GM18498 (cell line): ENCODE measurements at regions not wholly inside any gene's neighbourhood (a gene's known extent, or its start where the extent isn't known, plus 50 kb on each side); places are given as distances from the start of the nearest gene placed in this dataset.

Experiments used
- ATAC-seq: cut with Tn5 transposase; IDR thresholded peaks from one replicate; pipeline ENCODE4 v1.9.1; 2021; ENCODE audit warnings: mild to moderate bottlenecking, moderate library complexity; ENCODE audit not compliant: unreplicated experiment

DNA sequence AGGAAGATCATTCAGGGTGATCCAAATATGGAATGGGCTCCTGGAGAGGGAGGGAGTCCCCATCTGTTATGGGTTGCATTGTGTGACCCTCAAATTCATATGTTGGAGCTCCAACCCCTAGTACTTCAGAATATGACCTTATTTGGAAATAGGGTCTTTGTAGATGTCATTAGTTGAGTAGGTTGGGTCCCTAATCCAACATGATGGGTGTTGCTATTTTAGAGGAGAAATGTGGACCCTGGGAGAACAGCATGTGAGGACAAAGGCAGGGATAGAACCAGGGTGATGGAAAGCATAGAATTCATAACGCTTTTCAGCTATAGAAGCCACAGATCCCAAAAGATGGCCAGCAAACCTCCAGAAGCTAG, 91.5 kb upstream of the SMNDC1 start:
- no peak for ATAC-seq

DNA sequence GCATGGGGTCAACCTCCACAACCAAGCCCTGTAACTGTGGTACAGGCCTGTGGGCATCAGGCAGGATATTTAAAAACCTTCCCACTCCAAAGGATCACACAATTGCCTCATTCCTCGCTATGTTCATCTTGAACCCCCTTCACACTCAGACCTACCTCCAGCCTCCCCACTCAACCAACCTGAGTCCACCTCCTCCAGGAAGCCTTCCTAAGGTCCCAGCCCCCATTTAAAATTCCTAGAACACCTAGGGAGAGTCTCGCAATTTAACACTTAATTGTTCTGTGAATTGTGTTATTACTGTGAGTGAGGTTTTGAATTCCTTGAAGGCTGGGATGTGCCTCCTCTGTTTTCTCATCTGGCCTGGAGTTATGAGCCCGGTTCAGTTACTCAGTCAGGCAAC, 93.1 kb upstream of the SMNDC1 start:
- no peak for ATAC-seq

DNA sequence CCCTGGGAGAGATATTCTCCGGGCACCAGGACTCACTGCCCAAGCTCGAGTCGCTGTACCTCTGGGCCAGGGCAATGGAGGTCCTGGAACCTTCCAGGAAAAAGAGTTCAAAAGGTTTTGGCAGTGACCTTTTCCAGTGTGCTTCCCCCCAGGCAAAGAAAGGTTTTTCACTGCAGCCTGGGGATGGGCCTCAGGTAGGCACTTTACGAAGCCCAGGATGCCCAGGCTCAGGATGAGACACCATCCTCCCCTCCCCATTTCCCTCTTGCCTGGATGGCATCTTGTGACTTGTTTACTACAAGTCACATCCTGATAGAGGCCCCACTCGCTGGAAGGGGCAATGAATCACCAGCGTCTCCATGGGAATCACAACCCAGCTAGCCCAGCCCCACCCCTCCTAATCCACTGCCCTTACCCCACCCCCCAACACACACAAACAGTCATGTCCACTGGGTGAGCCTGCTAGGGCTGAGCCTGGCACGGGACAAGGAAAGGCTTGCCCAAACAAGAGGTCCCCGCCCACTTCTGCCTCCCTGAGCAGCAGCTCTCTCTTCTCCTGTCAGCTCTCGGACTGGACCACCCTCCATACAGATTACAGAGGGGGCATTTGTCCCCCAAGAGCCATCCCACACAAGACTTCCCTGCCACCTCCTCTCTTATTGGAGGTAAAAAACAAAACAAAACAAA, 93.8 kb upstream of the SMNDC1 start:
- no peak for ATAC-seq

DNA sequence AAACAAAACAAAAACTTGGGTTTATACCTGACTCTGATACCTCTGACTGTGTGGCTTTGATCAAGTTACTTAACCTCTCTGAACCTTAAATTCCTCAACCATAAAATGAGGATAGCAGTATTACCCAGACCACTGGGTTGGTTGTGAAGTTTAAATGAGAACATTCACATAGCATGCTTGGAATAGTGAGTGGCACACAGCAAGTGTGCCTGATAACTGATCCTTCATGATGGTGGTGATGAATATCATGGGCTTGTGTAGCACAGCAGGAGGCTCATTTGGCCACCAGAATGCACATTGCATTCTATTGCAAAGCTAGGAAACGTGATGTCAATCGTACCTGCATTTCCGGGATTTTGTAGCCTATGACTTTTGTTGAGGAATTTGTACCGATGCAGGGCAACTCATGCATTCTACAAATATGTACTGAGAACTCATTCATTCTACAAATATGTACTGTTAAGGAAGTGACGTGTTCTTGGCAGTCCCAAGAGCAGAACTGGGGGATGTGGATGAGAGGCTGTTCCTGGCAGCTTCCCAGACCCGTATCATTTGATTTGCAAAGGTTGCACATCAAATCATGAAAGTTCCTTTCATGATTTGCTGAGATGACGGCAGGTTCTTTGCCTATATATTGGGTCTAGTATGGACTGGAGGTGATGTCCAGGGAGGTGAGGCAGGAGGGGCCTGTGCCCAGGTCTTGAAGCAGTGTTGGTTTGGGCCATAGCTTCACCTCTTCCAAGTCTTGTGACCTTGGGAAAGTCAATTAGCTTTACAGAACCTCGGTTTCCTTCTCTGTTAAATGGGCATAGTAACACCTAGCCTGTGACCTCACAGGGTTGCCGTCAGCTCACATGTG, 94.6 kb upstream of the SMNDC1 start:
- no peak for ATAC-seq

DNA sequence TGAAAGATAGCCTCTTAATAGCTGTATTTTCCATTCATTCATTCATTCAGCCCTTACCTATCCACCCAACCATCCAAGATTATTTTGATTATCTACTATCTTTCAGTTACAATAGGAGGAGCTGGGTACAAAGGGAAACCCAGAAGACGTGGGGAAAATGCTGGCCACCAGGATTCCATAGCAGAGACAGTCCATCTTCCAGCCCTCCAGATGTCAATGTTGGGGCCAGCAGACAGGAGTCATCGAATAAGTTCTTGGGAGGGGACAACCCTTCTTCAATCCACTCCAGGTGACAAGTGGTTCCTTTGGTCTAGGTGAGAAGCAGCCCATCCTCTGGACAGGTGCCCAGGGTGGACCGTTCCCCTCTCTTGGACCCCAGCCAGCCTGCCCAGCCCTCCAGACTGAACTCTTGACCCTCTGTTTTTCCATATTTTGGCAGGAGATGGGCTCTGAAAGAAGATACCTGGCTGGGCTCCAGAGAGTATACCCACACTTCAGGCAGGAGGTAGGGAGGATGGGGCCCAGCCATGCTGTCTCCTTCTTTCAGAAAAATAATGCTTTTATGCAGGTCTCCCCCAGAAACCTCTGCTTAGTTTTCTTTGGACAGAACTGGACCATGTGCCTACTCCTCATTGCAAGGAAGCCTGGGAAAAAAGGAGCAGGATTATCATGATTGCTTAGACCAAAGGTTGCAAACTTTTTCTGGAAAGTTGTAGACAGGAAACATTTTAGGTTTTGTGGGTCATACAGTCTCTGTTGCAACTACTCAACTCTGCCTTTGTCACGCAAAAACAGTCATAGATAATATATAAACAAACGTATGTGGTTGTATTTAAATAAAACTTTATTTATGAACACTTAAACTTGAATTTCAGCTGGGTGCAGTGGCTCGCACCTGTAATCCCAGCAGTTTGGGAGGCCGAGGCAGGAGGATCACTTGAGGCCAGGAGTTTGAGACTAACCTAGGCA, 95.5 kb upstream of the SMNDC1 start:
- ATAC-seq = no peak

DNA sequence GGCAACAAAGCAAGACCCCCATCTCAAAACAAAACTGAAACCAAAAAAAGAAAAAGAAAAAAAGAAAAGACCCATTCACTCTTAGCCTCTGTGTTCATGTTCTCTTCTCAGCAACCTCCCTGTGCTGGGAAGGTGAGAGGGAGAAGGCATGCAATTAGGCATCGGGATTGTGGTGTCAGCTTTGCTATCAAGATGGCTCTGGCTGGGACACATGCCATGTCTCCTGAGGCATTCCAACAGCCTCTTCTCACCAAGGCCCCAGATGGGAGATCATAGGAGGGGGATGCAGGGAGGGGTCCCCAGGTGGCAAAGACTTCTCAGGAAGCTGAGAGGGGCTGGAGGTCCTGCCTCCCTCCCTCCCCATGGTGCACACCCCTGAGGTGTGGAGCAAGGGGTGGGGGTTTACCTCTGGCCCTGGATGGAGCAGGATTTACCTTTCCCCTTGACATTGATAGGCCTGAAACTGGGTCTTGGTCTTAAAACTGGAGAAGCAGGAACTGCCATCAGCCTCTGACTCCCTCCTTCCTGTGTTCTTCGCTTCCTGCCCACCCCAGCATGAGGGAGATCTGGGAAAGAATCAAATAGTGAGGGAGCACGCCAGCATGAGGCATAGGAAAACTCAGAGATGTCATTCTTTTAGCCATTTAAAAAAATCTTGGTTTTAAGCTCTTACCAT, 96.2 kb upstream of the DUSP5 start:
- ATAC-seq = no peak

DNA sequence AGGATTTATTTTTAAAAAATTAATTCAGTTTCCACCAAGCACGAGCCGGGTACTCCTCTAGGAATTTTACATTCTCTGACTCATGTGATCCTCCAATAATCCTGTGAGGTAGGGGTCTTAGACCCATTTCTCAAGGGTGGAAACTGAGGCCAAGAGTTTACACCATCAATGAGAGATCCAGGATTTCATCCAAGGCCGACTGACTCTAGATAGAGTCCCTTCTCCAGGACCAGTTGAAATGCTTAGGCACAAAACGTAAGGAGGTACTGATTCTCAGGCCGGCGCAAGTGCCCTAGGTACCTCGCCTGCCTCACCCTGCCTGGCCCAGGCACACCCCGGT, 95.7 kb upstream of the DUSP5 start:
- no peak for ATAC-seq

DNA sequence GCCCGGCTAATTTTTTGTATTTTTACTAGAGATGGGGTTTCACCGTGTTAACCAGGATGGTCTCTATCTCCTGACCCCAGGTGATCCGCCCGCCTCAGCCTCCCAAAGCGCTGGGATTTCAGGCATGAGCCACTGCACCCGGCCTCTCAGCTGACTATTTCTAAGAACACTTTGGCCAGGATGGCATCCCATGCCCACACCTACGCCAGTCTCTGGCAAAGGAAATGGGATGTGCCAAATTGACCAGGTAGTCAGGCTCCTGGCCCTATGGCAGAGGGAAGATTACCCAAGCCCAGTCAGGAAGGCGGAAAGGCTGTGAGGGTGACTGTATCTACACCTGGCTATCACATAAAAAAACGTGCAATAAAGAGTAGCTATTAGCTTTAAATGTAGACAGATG, 94.1 kb upstream of the DUSP5 start:
- ATAC-seq = no peak

DNA sequence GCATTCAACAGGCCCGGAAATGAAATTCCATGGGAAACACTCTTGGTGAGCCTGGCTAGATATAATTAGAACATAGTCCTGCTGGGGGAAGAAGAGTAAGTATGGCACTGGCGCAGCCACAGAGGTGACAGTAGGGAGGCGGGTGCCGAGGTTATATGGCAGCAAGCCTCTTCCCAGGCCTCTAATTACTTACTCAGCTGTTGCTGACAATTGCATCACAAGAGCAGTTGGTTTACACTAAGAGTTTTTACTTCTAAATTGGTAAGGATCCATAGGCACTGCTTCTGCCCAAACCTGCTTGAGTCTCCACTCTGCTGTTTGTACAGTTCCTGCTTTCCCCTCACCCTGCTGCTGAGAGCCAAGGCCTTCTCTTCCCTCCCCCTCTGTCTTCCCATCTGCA, 93.3 kb upstream of the DUSP5 start:
- ATAC-seq = no peak

DNA sequence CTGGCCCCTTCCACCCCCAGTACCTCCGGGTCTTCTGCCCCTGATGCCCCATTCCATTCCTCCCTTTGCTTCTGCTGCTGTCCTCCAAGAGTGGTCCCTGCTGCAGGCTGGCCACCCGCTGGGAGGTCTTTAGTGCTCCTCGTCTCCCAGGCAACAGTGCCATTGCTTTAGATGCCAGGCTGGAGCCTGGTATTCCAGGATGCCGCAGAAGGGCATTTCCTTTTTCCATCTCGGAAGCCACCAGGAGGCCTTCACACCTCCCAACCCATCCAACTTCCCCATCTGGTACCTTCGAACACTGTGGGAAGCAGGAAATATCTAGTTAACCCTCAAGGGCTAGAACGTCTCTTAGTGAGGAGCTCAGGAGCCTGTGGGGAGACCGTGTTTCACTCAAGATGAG, 92.9 kb upstream of the DUSP5 start:
- ATAC-seq = no peak

DNA sequence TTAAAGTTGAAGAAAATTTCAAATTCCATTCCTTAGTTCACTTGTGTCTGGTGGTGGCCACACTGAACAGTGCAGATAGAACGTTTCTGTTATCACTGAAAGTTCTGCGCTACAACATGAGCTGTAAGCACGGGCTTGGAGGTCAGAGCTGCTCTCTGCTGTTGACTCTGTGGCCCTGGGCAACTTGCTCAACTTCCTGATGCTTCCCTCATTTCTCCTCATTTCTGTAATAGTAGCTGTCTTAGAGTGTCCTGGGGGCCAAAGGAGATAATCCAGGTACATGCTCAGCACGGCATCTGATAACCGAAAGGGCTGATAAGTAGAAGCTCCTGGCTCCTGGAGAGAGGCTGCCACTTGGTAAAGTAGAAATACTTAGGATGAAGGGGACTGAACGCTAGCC, 92.3 kb upstream of the DUSP5 start:
- no peak for ATAC-seq

DNA sequence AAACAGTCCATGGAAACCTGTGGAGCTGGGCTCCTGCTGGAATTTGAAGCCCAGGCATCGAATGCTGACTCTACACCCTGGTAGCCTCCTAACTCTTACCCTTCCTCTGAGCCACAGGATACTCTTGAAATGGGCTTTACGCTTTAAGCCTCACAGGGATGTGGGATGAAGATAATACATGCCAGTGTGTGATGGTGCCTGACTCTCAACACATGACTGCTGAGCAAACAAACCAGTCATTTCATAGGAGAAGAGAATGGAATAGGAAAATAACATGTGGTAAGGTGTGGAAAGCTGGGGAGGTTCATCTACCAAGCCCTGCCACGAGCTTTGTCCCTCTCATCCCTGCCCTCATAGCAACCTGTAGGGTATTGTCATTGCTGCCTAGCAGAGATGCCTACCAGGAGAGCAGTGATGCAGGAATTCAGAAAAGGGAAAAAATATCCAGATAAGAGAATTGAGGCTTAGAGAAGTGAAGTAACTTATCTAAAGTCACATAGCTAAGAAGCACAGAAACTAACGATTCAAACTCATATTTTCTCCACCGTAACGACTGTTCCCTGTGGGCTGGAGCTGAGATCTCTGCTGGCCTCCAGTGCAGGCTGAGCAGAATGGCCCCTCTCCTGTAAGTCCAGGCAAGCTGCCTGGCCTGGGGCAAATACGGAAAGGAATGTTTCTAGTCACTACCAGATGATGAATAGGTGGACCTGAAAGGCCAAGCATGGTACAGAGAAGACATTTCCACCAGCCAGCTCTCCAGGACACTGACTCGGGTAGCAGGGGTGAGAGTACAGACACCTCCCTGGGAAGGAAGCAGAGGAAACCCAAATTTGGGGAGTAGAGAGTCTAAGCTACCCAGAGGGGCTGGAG, 90.2 kb upstream of the DUSP5 start:
- ATAC-seq = no peak

DNA sequence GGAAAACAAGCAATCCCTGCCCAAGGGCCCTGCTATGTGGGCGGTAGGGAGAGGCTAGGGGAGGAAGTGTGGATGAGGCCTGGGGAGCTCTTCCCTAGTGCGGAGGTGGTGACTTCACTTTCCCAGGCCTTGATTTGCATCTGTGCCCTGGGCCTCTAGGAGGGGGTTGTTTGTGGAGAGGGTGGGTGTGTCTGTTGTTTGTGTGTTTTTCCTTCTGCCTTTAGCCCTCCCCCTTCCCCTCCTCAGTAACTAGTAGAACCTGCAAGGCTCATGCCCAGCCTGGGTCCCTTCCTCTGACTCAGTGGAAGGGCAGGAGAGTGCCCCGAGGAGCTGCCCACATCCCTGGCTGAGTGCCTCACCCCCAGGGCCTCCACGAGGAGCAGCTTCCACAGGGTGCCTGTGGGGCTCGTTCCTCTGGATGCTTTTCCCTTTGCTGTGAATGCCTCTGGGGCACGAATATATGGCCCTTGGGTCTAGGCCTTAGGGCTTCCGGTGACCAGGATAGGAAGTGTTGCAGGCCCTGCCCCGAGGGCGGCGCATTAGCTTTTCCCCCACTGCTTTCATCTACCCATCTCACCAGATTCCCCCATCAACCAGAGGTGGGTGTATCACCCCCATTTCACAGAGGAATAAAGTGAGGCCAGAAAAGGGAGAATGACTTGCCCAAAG, 89.4 kb upstream of the DUSP5 start:
- no peak for ATAC-seq

DNA sequence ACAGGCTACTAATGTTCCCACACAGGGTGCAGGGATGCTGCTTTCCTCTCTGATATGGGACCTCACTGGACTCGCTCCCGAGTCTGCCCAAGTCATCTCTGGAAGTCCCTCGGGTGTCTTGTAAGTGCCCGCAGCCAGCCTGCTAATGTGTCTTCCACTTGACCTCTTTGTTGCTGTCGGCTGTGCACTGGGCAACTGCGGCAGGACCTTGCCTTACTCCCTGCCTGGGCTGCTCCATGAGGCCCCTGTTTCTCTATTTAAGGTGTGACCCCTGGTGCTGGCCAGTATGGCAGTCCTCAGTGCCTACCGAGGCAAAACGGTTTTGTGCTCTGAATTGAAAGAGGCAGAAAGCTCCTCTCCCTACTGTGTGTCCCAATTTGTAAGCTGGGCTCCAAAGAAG, 88.8 kb upstream of the DUSP5 start:
- ATAC-seq = no peak

DNA sequence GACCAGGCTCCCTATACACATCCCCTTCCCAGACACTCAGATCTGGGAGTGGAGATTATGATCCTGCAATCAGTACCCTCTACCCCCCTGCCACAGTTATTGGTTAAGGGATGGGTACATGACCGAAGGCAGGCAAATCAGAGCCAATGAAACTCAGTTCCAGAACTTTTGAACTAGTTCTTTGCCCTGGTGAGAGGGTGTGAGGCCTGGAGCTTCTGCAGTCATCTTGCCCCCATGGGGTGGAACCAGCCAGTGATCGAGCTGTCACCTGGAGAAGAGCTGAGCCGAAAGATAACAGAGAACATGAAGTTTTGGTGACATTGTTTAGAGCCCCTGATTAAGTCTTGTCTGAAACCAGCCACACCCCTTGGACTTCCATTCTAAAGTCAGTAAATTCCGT, 88.2 kb upstream of the DUSP5 start:
- no peak for ATAC-seq

DNA sequence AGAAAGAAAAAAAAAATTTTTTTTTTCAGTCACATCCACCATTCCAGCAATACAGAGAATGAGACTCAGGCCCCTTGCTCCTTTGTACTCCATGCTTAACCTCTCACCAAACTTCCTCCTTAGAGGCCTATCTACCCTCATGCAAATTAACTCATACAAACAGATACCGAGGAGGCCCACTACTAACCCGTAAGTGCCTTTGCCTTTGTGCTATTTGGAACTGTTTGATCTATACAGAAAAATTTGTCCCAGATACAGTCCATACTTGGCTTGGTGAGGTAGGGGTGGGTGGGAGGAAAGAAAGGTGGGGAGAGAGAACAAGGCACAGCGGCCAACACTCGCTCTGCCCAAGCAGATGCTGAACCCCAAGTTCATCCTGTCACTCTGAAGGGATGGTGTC, 87.8 kb upstream of the DUSP5 start:
- peak; percentile 31 for ATAC-seq

DNA sequence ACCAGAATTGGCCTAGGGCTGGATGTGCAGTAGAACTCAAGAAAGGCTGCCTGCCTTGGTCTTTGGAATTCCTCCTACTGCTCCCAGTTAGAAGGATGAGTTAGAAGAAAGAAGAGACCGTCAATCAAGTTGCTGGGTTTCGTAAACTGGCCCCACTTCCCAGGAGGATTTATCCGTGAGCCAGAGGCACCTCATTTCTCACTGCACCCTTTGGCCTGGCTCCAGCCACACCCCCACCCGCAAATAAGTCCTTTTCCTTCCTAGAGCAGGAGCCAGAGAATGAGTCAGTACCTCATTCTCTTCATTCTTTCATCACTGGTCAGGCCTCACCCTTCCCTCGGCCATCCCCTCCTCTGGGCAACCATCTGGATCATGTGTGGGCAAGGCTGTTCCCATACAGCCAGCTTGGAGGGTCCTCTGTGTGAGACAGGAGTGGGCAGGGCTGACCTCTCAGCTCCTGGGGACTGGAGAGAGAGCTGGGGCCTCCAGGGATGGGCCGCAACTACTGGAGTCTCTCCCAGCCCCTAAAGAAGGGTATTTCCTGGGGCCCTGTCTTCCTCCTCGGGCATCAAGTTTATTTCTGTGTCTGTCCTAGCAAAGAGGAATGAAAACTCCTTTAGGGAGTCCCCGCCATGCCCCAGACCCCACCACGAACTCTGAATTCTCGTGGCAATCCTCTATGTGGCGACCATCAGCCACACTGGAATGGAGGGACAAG, 87.2 kb upstream of the DUSP5 start:
- ATAC-seq = no peak

DNA sequence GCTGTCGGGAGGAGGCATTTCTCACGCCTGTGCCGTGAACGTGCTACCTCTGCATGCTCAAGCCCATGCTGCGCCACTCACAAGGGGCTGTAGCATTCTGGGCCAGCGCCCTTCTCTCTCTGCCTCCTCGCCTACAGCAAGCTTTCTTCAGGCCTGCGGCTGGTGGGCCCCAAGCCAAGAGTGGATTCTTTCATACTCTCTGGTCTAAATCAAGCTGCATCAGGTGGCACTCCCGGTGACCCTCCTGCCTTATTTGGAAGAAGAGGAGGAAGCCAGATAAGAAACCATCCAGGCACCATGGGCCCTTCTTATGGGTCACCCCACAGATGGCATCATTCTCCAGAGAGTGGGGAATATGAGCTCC, 86.7 kb upstream of the DUSP5 start:
- ATAC-seq = no peak
